ENCODE measurements at regions not wholly inside any gene's neighbourhood (a gene's known extent, or its start where the extent isn't known, plus 50 kb on each side); places are given as distances from the start of the nearest gene placed in this dataset.

DNA sequence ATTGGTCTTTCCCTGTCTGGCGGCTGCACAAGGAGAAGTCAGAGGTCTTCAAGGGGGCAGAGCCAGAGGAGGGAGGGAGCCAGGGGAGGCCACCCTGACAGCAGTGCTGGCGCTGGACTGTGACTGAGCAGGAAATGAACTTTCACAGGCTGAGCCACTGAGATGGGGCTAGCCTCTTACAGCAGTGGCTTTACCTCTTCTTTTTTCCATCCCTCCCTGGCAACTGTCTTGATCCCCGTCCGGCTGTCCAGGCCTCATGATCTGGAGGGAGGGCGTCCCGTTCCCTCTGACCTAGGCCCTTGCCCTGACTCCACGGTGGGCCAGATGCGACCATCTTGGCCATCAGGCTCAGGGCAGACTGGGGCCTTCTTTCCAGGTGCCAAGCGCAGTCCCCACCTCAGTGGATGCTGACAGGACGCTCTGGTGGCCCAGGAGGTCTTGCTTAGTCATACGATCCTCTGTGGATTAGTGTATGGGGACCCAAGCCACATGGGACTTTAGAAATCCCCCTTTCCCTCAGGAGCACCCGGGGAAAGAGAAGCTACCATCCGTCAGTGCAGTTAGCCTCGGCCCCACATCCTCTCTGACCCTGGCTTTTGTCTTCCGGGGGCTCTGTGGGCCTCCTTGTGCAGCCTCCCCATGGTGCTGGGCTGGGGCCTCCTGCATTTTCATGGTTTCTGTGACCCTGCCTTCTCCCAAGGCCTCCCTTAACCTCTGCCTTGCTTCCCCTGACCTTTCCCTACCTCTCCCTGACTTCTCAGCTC lies 57.4 kb upstream of the CCDC167 start:
- no peak for DNase-seq (ENCODE audit: low spot score)

DNA sequence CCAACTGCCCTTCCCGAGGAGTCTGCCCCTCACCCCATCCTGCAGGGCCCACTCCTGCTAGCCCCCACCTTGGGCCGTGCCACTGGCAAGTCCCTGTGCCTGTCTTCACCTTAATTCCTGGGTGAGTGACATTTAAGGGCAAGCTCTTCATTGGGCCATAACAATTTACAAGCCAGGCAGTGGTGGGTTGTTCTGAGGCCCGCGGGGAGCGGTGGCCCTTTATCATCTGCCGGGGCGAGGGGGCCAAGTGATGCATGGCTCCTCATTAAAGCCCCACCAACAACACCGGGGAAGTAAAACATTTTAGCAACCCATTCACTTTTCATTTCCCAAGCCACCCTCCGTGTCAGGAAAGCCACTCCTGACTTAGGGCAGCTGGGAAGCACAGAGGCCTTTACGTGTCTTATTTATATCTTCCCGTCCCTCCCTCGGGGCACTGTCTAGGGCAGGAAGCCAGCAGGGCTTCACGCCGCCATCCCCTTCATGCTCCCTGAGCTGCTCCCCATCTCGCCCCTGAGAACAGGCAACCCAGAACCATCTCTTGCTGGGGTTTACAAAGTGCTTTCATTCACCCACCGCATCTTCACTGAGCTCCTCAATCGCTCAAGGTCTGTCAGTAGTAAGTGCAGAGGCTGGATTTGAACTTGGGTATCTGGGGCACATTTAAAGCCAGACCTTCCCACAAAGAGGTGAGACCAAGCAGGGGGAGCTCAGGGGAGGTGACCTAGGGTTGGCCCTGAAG lies 55.5 kb upstream of the CCDC167 start:
- DNase-seq (ENCODE audit: low spot score), result no peak

DNA sequence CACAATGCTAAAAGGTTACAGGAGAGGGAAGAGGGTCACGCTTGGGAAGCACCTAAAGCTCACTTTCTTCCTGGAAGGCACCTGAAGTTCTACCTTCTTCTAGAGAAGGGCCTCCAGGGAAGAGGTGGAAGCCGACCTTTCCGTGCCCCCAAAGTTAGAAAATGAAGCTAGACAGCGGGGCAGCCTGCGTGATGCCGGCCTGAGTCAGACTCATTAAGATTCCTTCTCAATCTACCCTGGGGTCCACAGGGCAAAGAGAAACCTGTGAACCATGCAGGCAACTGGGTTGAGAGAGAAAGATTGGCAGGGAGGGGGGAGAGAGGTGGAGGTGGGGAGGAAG lies 54.8 kb upstream of the CCDC167 start:
- no peak for DNase-seq (ENCODE audit: low spot score)

GRCh38 chr6:37552267-37552666 lies 52.6 kb upstream of the CCDC167 start:
- no peak for DNase-seq (ENCODE audit: low spot score)

DNA sequence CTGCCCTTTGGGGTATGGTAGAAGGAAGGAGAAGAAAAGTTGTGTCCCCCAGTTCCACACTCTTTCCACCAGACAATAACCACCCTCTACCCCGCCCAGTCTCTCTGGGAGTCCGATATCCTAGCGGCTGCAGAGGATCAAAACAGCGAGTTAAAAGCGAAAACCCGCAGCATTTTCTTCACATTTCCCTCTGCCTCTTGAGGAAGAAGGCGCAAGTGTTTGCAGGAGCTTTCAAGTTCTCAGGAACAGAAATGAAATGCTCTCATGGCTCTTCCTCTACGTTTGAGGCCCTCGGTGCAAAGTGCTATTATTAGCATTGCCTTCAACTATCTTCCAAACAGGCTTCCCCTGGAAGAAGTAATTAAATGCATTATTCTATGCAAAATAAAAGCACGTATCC lies 52.2 kb upstream of the CCDC167 start:
- DNase-seq (ENCODE audit: low spot score), result no peak

GRCh38 chr6:37551446-37551845 lies 51.8 kb upstream of the CCDC167 start:
- no peak for DNase-seq (ENCODE audit: low spot score)

GRCh38 chr6:37551002-37551401 lies 51.3 kb upstream of the CCDC167 start:
- no peak for DNase-seq (ENCODE audit: low spot score)

DNA sequence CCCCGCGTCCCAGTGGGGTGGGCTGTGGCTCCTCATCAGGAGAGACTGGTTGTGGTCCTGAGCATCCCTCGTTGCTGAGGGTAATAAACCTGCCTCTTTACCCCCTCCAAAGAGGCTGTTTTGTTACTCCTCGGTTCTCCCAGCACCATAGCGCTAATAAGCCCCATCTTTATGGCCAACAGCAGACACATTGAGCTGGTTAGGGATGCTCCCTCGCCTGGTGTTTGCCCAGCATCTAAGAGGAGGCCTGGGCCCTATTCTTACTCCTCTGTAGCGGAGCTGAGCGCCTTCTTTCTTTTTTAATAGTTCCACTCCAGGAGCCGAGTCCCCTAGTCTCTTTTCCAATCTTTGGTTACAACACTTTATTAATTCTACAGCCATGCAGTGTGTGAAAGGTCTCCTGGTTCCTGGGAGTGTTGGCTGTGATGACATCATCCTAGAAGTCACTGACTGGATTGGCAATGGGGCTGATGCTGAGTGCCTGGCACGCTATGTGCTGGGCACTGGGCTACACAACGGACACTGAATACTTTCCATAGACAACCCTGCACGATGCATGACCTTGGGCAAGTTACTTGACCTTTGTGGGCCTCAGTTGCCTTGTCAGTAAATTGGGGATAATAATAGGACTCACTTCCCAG lies 50.6 kb upstream of the CCDC167 start:
- DNase-seq (ENCODE audit: low spot score), result peak; percentile 46

DNA sequence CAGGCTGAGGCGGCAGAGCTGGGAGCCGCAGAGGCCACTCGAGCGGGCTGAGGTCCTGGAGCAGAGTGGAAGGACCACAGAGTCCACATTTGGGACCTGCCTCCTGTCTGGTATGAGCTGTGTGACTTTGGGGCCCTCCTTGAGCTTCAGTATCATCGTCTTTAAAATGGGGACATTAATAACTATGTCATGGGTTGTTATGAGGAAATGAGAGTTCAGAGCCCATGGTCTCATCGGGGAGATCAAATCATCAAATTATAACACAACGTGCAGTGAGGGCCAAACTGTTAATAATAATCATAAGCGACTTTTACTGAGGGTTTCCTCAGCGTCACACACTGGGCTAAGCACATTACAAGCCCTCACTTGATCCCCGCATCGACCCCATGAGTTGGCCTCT lies 49.9 kb upstream of the CCDC167 start:
- DNase-seq (ENCODE audit: low spot score), result no peak
